DMS79 (cell line): ENCODE measurements at regions not wholly inside any gene's neighbourhood (a gene's known extent, or its start where the extent isn't known, plus 50 kb on each side); places are given as distances from the start of the nearest gene placed in this dataset.

Source experiments
- DNase-seq: peaks from one replicate; lab custom pipeline; 2025; lab: John Stamatoyannopoulos, UW

DNA sequence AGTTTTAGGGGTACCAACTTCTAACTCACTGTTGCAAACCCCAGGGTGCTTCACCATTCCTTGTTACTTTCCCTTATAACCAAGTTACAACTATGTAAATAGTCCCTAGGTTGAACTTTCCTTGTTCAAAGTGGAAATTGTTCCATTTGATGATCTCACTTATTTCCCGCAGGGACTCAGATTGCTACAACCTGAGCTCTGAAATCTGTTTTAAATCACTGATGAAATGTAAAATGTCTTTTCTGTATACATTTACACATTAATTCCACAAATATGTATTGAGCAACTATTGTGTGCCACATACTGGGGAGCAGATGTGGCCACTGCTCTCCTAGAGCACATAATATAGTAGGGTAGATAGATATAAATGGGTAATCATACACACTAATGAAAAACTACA, 69.1 kb upstream of the TARS1 start:
- no peak for DNase-seq

DNA sequence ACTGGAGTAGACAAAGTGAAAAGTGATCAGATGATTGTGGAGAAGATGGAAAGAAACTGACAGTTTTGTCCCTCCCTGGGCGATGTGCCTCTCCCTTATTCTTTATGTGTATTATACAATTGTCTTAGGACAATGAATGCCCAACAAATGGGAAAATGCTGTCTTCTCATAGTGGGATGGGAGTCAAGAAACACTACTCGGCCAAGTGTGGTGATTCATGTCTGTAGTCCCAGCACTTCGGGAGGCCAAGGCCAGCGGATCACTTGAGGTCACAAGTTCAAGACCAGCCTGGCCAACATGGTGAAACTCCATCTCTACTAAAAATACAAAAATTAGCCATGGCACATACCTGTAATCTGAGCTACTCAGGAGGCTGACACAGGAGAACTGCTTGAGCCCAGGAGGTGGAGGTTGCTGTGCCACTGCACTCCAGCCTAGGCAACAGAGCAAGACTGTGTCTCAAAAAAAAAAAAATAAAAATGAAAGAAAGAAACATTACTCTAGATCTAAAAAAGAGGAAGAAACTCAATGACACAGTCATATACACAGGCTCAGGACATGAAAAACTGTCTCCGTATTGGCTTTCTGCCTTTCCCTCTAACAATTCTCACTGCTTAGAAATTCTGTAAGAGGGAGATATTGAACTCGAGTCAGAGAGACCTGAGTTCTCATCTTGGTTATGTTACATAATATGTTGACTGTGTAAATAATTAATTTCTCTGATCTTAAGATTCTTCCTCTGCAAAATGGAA, 67.9 kb upstream of the TARS1 start:
- DNase-seq, result no peak

DNA sequence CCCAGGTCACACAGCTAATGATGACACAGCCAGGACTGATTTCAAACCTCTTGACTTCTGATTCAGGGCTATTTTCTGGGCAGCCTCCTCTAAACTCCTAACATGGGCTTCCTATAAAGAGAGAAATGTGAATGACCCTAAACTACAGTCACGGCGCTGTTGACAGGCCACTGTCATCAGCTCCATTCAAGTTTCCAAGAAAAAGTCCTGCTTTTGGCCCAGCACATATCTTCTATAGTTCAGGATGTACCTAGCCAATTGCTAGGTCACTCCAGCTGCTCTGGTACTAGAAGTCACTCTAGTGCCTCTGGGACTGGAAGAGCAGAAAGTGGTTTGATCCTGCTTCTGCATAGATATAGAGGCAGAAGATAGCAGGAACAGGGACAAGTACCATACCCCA, 64.9 kb upstream of the TARS1 start:
- no peak for DNase-seq

DNA sequence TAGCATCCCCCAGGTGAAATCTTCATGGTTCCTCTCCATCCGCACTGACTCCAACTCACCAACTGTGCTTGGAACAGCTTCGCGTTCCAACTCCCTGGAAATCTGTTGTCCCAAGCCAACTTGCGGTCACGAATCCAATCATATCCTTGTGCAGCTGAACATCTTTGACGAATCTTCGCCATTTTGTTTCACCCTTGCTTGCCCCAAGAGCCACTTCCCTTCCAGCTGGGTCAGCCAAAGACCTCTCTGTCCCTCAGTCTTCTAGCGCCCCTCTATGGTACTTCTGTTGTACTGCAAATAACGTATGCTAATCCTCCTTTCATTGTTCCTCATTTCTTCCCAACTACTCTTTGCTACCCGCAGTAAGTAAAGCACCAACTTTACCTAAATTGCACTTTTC, 61.0 kb upstream of the TARS1 start:
- DNase-seq, result no peak

DNA sequence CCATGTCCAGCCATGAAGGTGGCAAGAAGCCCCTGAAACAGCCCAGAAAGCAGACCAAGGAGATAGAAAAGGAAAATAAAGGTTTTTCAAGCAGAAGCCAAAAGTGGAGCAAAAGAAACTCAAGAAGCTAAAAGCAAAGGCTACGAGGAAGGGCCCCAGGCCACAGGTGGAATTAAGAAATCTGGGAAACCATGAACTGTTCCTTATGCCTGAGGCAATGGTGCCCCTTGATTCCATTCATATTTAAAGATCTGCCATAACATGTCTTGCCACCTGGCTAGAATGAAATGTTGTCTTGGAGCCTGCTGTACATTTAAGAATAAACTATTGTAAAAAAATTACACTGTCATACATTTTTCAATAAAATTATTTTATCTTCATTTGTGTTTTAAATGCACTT, 59.5 kb upstream of the TARS1 start:
- no peak for DNase-seq
